KMS-11 (cell line): ENCODE measurements at regions not wholly inside any gene's neighbourhood (a gene's known extent, or its start where the extent isn't known, plus 50 kb on each side); places are given as distances from the start of the nearest gene placed in this dataset.

Experiments
- H2AFZ ChIP-seq: fragments of 200-600 bp; sonication (generic); 2 replicates; pipeline ENCODE4 v1.6.1; 2016; ENCODE audit warnings: antibody characterized with exemption, mixed run types, low read depth
- H3K27ac ChIP-seq: fragments of 200-600 bp; sonication (generic); 2 replicates; pipeline ENCODE4 v1.6.1; 2016; ENCODE audit warnings: mild to moderate bottlenecking, mixed run types
- H3K27me3 ChIP-seq: fragments of 200-600 bp; sonication (generic); 2 replicates; pipeline ENCODE4 v1.6.1; 2017; ENCODE audit warnings: mild to moderate bottlenecking, low read depth, mixed run types, moderate library complexity; ENCODE audit not compliant: insufficient read depth
- H3K36me3 ChIP-seq: fragments of 200-600 bp; sonication (generic); 2 replicates; pipeline ENCODE4 v1.6.1; 2017; ENCODE audit warnings: mild to moderate bottlenecking, mixed run types; ENCODE audit not compliant: insufficient read depth
- H3K4me1 ChIP-seq: fragments of 200-600 bp; sonication (generic); 2 replicates; pipeline ENCODE4 v1.6.1; 2016; ENCODE audit warnings: mild to moderate bottlenecking, low read depth, mixed run types; ENCODE audit not compliant: poor library complexity, severe bottlenecking
- H3K4me2 ChIP-seq: fragments of 200-600 bp; sonication (generic); 2 replicates; pipeline ENCODE4 v1.7.0; 2016; ENCODE audit warnings: mild to moderate bottlenecking, mixed run types
- H3K4me3 ChIP-seq: fragments of 200-600 bp; sonication (generic); IDR thresholded peaks from 2 replicates; pipeline ENCODE4 v1.6.1; 2017; ENCODE audit warnings: low read depth, low read length, mixed read lengths; ENCODE audit not compliant: insufficient read depth
- H3K79me2 ChIP-seq: fragments of 200-600 bp; sonication (generic); 2 replicates; pipeline ENCODE4 v1.6.1; 2016; ENCODE audit warnings: low read depth, mixed run types; ENCODE audit not compliant: insufficient read depth
- H3K9ac ChIP-seq: fragments of 200-600 bp; sonication (generic); 2 replicates; pipeline ENCODE4 v1.6.1; 2016; ENCODE audit warnings: mild to moderate bottlenecking, mixed run types
- H4K20me1 ChIP-seq: fragments of 200-600 bp; sonication (generic); 2 replicates; pipeline ENCODE4 v1.6.1; 2016; ENCODE audit warnings: mild to moderate bottlenecking, mixed run types; ENCODE audit not compliant: insufficient read depth
- TF ChIP-seq, protein P1 (sequence below): fragments of 200-600 bp; sonication (generic); conservative IDR thresholded peaks from 2 replicates; pipeline ENCODE4 v1.6.1; 2017; ENCODE audit warnings: low read depth, mild to moderate bottlenecking, antibody characterized with exemption, low read length, moderate library complexity, mixed read lengths

DNA sequence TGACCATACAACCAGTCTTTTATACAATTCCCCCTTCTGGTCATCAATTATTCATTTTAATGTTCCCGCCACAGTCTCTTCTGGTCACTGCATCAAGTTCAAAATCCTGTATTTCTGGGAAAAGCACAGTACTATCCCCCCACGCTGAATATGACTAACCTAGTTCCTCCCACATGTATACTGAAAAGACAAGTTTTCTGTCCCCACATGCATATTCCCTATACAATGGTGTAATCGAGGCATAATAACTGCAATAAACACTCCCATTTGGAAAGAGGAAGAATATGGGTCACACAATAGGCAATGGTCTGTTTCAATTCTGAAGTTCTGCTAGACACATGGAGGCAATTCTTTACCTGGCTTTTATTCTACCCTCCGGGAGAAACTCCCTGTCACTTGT, 344.9 kb downstream of the EFNA5 start:
- TF ChIP-seq, protein P1, sequence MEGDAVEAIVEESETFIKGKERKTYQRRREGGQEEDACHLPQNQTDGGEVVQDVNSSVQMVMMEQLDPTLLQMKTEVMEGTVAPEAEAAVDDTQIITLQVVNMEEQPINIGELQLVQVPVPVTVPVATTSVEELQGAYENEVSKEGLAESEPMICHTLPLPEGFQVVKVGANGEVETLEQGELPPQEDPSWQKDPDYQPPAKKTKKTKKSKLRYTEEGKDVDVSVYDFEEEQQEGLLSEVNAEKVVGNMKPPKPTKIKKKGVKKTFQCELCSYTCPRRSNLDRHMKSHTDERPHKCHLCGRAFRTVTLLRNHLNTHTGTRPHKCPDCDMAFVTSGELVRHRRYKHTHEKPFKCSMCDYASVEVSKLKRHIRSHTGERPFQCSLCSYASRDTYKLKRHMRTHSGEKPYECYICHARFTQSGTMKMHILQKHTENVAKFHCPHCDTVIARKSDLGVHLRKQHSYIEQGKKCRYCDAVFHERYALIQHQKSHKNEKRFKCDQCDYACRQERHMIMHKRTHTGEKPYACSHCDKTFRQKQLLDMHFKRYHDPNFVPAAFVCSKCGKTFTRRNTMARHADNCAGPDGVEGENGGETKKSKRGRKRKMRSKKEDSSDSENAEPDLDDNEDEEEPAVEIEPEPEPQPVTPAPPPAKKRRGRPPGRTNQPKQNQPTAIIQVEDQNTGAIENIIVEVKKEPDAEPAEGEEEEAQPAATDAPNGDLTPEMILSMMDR, result no peak
- Histone ChIP-seq H3K4me2 (no peak overlapping the region), H3K36me3 (no peaks in the 10 kb centered on the region), H3K4me3 (no peak overlapping the region), H4K20me1 (no peaks in the 10 kb centered on the region), H2AFZ (no peak overlapping the region), H3K27ac (no peak overlapping the region), H3K4me1 (no peaks in the 10 kb centered on the region), H3K79me2 (no peaks in the 10 kb centered on the region), H3K9ac (no peak overlapping the region), H3K27me3 (no peaks in the 10 kb centered on the region)

DNA sequence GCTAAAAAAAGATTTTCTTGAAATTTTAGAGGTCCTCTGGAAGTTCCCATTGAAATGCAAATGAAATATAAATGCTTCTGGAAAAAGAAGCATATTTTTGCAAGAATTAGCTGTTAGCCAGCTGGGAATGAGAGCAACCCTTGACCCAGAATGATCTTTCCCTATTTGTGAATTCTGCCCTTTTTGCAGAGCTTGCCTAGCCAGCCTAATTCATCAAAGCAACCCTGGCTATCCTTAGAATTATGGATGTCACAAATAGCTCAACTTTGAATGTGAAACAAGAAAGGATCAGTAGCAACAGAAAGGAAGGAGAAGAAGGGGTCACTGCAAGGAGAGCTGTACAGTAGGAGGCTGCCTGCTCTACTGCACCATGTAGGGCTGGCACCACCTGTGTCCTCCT, 345.9 kb downstream of the EFNA5 start:
- no peak overlapping the region for H3K4me3 ChIP-seq
- H3K4me1 ChIP-seq, result no peaks in the 10 kb centered on the region
- H3K79me2 ChIP-seq, result no peaks in the 10 kb centered on the region
- no peaks in the 10 kb centered on the region for H4K20me1 ChIP-seq
- H3K27ac ChIP-seq, result no peak overlapping the region
- no peak overlapping the region for H3K4me2 ChIP-seq
- H2AFZ ChIP-seq, result no peak overlapping the region
- TF ChIP-seq, protein P1, result no peak
- no peaks in the 10 kb centered on the region for H3K27me3 ChIP-seq
- no peak overlapping the region for H3K9ac ChIP-seq
- H3K36me3 ChIP-seq, result no peaks in the 10 kb centered on the region

DNA sequence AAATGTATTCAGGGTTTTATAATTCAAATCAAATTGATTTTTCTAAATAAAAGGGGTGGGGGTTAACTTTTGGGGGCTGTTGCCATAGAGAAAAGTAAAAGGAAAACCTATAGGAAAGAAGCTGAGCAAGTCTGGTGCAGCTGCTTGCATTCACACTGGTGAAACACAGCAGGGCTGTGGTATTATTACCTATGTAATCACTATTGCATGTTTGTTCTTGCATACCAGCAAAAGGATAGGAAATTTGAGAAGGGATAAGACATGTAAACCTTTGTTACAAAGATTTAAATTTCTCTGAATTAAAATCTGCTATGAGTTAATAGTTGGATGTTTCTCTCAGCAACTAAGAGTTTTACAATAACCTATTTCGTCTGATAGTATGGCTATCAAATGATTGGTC, 346.7 kb downstream of the EFNA5 start:
- no peaks in the 10 kb centered on the region for H3K79me2 ChIP-seq
- no peaks in the 10 kb centered on the region for H4K20me1 ChIP-seq
- no peaks in the 10 kb centered on the region for H3K4me1 ChIP-seq
- no peak overlapping the region for H3K27ac ChIP-seq
- no peaks in the 10 kb centered on the region for H3K27me3 ChIP-seq
- TF ChIP-seq, protein P1, result no peak
- H3K4me2 ChIP-seq, result no peak overlapping the region
- no peak overlapping the region for H2AFZ ChIP-seq
- H3K4me3 ChIP-seq, result no peak overlapping the region
- H3K9ac ChIP-seq, result no peak overlapping the region
- H3K36me3 ChIP-seq, result no peaks in the 10 kb centered on the region

DNA sequence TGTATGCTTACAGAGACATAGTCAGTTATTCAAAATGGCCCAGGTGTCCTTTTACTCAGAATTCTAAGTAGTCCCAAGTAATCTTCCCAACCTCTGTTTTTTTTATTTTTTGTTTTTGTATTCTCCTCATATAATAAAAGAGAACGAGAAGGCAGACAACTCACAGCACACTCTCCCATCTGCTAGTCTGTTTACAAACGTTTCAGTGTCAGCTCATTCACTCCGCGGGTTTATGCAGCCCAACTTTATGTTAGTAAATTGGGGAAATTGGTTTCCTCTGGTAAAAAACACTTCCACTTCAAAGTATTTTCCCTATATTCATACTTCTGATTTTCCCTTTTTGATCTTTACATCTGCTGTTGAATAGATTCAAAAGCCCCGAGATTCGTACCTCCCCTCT, 347.2 kb downstream of the EFNA5 start:
- H3K4me1 ChIP-seq, result no peaks in the 10 kb centered on the region
- no peak overlapping the region for H2AFZ ChIP-seq
- H3K4me3 ChIP-seq, result no peak overlapping the region

More for the DNA sequence above, 347.2 kb downstream of the EFNA5 start:
- Histone ChIP-seq H3K27me3 (no peaks in the 10 kb centered on the region), H3K9ac (no peak overlapping the region), H4K20me1 (no peaks in the 10 kb centered on the region), H3K36me3 (no peaks in the 10 kb centered on the region), H3K27ac (no peak overlapping the region), H3K4me2 (no peak overlapping the region), H3K79me2 (no peaks in the 10 kb centered on the region)
- TF ChIP-seq, protein P1, result no peak
